Lower leg skin (tissue), 3 donors: ENCODE measurements at regions not wholly inside any gene's neighbourhood (a gene's known extent, or its start where the extent isn't known, plus 50 kb on each side); places are given as distances from the start of the nearest gene placed in this dataset.

Source experiments
- CTCF ChIP-seq, 3 donors: fragments of 450-650 bp; IDR thresholded peaks; one replicate each; pipeline ENCODE4 v1.5.1; 2016; ENCODE audit warnings: antibody characterized with exemption in 3 of 3, mild to moderate bottlenecking in 3 of 3, moderate library complexity in 2 of 3
- POLR2A ChIP-seq, 2 donors: fragments of 450-650 bp; IDR thresholded peaks; one replicate each; pipeline ENCODE4 v1.6.1; 2016 to 2017; ENCODE audit warnings: antibody characterized with exemption in 2 of 2, mild to moderate bottlenecking in 1 of 2, moderate library complexity in 1 of 2

DNA sequence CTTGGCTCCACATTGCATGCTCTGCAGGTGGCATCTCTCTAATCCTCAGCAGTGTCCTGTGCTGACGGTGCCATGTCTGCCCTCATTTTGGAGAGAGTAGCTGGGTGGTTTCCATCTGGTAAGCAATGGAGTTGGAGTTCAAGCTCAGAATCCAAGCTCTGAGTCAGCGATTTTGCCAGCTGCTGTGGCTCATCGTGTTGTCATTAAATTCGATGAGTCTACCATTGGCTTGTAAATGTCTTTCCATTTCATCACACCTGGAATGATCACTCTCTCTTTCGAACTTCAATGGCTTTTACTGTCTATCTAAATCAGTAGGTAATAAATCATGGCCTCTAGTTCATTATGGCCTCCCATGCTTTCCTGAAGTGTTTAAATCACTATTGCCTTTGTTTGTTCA, 378.5 kb upstream of the TSHZ2 start:
- no peak for TF ChIP-seq CTCF (IDR thresholded peaks at IDR 0.05)
- TF ChIP-seq POLR2A (IDR thresholded peaks at IDR 0.05) = no peak
